Heart right ventricle (tissue), 16 donors: ENCODE measurements at regions not wholly inside any gene's neighbourhood (a gene's known extent, or its start where the extent isn't known, plus 50 kb on each side); places are given as distances from the start of the nearest gene placed in this dataset.
"Not testable (repeated sequence)": the region's sequence is repeated elsewhere in the genome, so short reads cannot be mapped to it uniquely, and the experiment has no call there.

Experiments used
- ATAC-seq, 8 donors: fragments of 200-7000 bp; cut with Tn5 transposase; one replicate each; pipeline ENCODE4 v1.9.1; 2020; ENCODE audit warnings: mild to moderate bottlenecking in 8 of 8, moderate library complexity in 8 of 8, moderate number of reproducible peaks in 1 of 8
- DNase-seq, 2 donors: peaks; one replicate each; pipeline ENCODE4 v3.0.0-alpha.2; 2020
- H3K27ac ChIP-seq, 10 donors: fragments of 200-600 bp; sonication (generic) in 2 of 10; one replicate each; pipeline versions ENCODE4 v1.5.0 to v1.8.0; 2020 to 2022; ENCODE audit warnings: mild to moderate bottlenecking in 3 of 10
- H3K27me3 ChIP-seq, 7 donors: fragments of 200-600 bp; one replicate each; pipeline ENCODE4 v1.8.0; 2021 to 2022; ENCODE audit warnings: mild to moderate bottlenecking in 2 of 7
- H3K36me3 ChIP-seq, 9 donors: fragments of 200-600 bp; sonication (generic) in 1 of 9; one replicate each; pipeline versions ENCODE4 v1.5.0 to v1.8.0; 2020 to 2022; ENCODE audit warnings: mild to moderate bottlenecking in 2 of 9
- H3K4me1 ChIP-seq, 9 donors: fragments of 200-600 bp; sonication (generic) in 1 of 9; one replicate each; pipeline versions ENCODE4 v1.5.0 to v1.8.0; 2020 to 2022; ENCODE audit warnings: mild to moderate bottlenecking in 4 of 9
- H3K4me3 ChIP-seq, 10 donors: fragments of 200-600 bp; sonication (generic) in 2 of 10; one replicate each; pipeline versions ENCODE4 v1.5.0 to v1.8.0; 2020 to 2022; ENCODE audit warnings: mild to moderate bottlenecking in 7 of 10, moderate library complexity in 2 of 10
- H3K9me3 ChIP-seq, 11 donors: fragments of 200-600 bp in 10 of 11; sonication (generic) in 2 of 11; one replicate each; pipeline versions ENCODE4 v1.5.0 to v1.8.0; 2013 to 2022; ENCODE audit warnings: mild to moderate bottlenecking in 2 of 11, control low read depth in 1 of 11, moderate library complexity in 1 of 11
- WGBS, 2 donors: extraction: QIAGEN DNeasy Blood & Tissue Kit; methylation state at CpG; one replicate each; pipeline ENCODE4 v1.1.7; 2013; ENCODE audit warnings: inconsistent platforms in 1 of 2; 5-methylcytosine and 5-hydroxymethylcytosine counted together
- intact Hi-C, 10 donors: fragments of 100-400 bp; cut with DNase I; formaldehyde crosslinking; loops; one replicate each; pipeline versions ENCODE4 v1.11.1 to v1.14.2; 2022
- TF ChIP-seq, protein P1 (sequence below), 9 donors: fragments of 200-600 bp; sonication (generic) in 2 of 9; IDR thresholded peaks; one replicate each; pipeline versions ENCODE4 v1.5.0 to v1.8.0; 2021 to 2022; ENCODE audit warnings: antibody characterized with exemption in 9 of 9, mild to moderate bottlenecking in 5 of 9, moderate library complexity in 1 of 9
- donor health status: Arrhythmogenic right ventricular cardiomyopathy.
- donor health status: ischemic (EF 13 %, LVEDD 7.1; RV severe dilation, severe dysfunction).
- donor health status: healthy with polysubstance abuse.
- donor health status: DM: no; HTN: yes; CAD: no.
- donor health status: DM: no; HTN: no; CAD: no.
- donor health status: ischemic (EF 25% LVEDD 6.9; RV normal size, moderate dysfunction).
- donor health status: ischemic (EF 25% LVEDD 5.7; RV mildly dilated, moderate dysfunction).
- donor health status: healthy.
- donor health status: DM: yes; HTN: yes; CAD: no.
- donor health status: Ischemic cardiomyopathy.
- donor health status: ischemic (EF 35%, LVEDD 5.7; RV mildly dilated, moderate dysfunction).
- donor health status: nonischemic (EF 11% LVEDD 7.7; RV severe dilation, severe dysfunction).
- donor health status: DM: yes; HTN: yes; CAD: no.
- donor health status: PGD.
- donor health status: ischemic (EF 29% LVEDD 5.4; RV normal size, mild dysfunction).
- donor health status: nonischemic (EF 23%, LVEDD 6.1; RV moderate dilation, normal function).

DNA sequence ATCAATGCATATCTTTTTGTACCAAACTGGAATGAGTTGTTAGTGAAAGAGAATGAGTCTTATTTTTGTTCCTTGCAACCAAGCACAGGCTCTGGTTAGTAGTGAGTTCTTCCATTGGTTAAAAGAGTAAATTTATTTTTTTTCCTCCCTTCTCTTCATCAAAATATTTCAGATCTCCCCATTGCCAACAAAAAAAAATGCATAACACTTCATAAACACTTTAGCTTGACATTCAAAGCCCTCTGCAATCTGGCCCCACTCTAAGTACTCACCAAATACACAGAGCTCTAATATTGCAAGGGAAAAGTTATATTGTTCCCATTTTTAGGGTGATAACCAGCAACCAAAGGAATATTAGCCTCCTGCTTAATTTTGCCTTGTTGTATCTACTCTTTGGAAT is 333.0 kb upstream of the LUZP2 start:
- TF ChIP-seq, protein P1, sequence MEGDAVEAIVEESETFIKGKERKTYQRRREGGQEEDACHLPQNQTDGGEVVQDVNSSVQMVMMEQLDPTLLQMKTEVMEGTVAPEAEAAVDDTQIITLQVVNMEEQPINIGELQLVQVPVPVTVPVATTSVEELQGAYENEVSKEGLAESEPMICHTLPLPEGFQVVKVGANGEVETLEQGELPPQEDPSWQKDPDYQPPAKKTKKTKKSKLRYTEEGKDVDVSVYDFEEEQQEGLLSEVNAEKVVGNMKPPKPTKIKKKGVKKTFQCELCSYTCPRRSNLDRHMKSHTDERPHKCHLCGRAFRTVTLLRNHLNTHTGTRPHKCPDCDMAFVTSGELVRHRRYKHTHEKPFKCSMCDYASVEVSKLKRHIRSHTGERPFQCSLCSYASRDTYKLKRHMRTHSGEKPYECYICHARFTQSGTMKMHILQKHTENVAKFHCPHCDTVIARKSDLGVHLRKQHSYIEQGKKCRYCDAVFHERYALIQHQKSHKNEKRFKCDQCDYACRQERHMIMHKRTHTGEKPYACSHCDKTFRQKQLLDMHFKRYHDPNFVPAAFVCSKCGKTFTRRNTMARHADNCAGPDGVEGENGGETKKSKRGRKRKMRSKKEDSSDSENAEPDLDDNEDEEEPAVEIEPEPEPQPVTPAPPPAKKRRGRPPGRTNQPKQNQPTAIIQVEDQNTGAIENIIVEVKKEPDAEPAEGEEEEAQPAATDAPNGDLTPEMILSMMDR (IDR thresholded peaks at IDR 0.05), result no peak
- no peak overlapping the region for H3K4me3 ChIP-seq
- no peak overlapping the region for H3K27ac ChIP-seq
- H3K27me3 ChIP-seq, result no peaks in the 10 kb centered on the region
- no peaks in the 10 kb centered on the region for H3K4me1 ChIP-seq
- no peaks in the 10 kb centered on the region for H3K9me3 ChIP-seq
- ATAC-seq, result no peak
- no peaks in the 10 kb centered on the region for H3K36me3 ChIP-seq
- no peak for DNase-seq
- intact Hi-C loops, result no loop called here

DNA sequence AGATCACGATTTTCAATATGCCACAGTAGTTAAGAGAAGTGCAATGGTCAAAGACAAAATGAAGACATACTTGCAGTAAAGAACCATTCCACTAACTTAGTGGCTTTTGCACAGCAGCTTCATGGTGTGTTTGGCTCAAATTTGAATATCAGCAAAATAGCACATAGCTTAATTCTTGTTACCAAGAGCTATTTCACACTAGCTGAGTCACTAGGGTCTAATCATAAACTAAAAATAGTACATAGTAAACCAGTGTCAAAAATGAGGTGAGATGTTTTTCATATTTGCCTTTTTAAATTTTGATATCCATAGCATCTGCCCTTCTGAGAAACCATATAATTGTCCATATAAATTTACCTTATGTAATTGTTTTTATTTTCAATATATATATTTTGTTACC is 325.0 kb upstream of the LUZP2 start:
- H3K27me3 ChIP-seq, result no peaks in the 10 kb centered on the region
- no peak overlapping the region for H3K4me3 ChIP-seq
- H3K27ac ChIP-seq, result no peak overlapping the region
- H3K4me1 ChIP-seq, result no peaks in the 10 kb centered on the region
- intact Hi-C loops, result no loop called here
- DNase-seq (no peak), ATAC-seq (no peak)
- H3K36me3 ChIP-seq, result no peaks in the 10 kb centered on the region
- TF ChIP-seq, protein P1 (IDR thresholded peaks at IDR 0.05), result no peak
- WGBS, 2 donors, result 53 to 70% methylated on average over 1 of the region's 1 CpG
- H3K9me3 ChIP-seq, result no peaks in the 10 kb centered on the region

DNA sequence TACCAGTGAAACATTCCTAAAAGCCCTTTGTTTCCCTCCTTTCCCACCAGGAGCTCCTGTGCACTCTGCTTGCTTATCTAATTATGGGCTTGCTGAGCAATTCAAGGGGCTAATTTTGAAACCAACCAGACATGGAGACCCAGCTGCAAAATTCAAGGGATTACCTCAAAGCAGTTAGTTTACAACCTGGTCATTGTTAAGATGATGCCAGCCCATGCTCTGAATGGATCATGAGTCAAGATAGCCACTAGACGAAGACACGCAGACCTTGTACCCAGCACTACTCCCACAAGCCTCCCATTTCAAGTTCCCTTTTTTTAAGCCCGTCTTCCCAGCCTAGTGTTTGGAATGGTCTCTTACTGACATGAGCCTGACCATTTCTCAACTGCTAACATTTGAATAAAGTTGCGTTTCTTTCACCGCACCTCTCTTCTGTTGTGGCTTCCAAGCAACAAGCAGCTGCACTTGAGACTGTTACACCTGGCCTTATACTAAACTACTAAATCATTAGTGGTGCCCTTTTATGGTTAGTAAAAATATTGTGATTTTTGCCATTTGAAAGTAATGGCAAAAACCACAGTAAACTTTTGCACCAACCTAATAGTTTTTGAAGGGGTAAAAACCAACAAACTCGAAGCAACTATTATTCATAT is 315.3 kb upstream of the LUZP2 start:
- intact Hi-C loops, result no loop called here
- peaks cover 0 to 5% (median 0%) of the 10 kb centered on the region in 11 donors for H3K9me3 ChIP-seq

DNA sequence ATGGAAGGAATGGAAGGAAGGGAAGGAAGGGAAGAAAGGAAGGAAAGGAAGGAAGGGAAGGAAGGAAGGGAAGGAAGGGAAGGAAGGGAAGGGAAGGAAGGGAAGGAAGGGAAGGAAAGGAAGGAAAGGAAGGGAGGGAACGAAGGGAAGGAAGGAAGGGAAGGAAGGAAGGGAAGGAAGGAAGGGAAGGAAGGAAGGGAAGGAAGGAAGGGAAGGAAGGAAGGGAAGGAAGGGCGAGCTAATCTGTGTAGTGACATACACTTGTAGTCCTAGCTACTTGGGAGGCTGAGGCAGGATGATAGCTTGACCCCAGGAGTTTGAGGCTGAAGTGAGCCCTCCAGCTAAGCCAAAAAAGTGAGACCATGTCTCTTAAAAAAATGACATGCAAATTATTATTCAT is 311.3 kb upstream of the LUZP2 start:
- H3K27me3 ChIP-seq, H3K36me3 ChIP-seq, H3K4me1 ChIP-seq, ATAC-seq, DNase-seq, H3K27ac ChIP-seq, H3K9me3 ChIP-seq, H3K4me3 ChIP-seq, intact Hi-C loops: not testable (repeated sequence)
- 44 to 59% methylated on average over 1 to 2 of the region's 2 CpGs for WGBS, 2 donors

More for the DNA sequence above, 315.3 kb upstream of the LUZP2 start:
- Histone ChIP-seq H3K36me3 (no peaks in the 10 kb centered on the region), H3K4me3 (no peak overlapping the region), H3K27ac (no peak overlapping the region), H3K27me3 (no peaks in the 10 kb centered on the region), H3K4me1 (no peaks in the 10 kb centered on the region)
- TF ChIP-seq, protein P1 (IDR thresholded peaks at IDR 0.05), result no peak
- DNase-seq, result no peak
- 68 to 69% methylated on average over 6 of the region's 6 CpGs for WGBS, 2 donors
- ATAC-seq, result no peak

DNA sequence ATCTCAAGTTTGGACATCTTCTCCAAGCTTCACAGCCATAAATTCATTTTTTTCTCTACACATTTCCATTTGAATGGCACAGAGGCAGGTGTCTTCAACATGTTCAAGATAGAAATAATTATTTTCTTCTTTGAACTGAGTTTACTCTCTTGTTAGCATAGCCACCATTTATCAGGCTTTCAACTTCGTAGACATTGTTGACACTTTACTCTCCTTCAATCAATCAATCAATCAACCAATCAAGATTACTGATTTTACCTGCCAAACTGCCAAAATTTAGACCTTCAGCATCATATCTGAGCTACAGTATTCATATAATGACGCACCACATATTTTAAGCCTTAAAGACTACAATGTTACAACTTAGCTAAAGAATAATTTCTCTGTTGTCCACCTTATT is 300.1 kb upstream of the LUZP2 start:
- WGBS, 2 donors, result 71 to 72% methylated on average over 2 of the region's 2 CpGs
- H3K9me3 ChIP-seq, result peaks cover 0 to 13% (median 0%) of the 10 kb centered on the region in 11 donors
- ATAC-seq (no peak), DNase-seq (no peak)
- intact Hi-C loops, result no loop called here
- no peaks in the 10 kb centered on the region for H3K4me1 ChIP-seq
- H3K4me3 ChIP-seq, result no peak overlapping the region
- H3K27ac ChIP-seq, result no peak overlapping the region
- TF ChIP-seq, protein P1 (IDR thresholded peaks at IDR 0.05), result no peak
- H3K36me3 ChIP-seq, result no peaks in the 10 kb centered on the region
- H3K27me3 ChIP-seq, result no peaks in the 10 kb centered on the region
